SK-N-SH treated with all-trans-retinoic acid at 6 μM for 48 hours (cell line): ENCODE measurements at regions not wholly inside any gene's neighbourhood (a gene's known extent, or its start where the extent isn't known, plus 50 kb on each side); places are given as distances from the start of the nearest gene placed in this dataset.
"Not testable (repeated sequence)": the region's sequence is repeated elsewhere in the genome, so short reads cannot be mapped to it uniquely, and the experiment has no call there.

ENCODE experiments used
- ATAC-seq: fragments of 200-7000 bp; cut with Tn5 transposase; 3 replicates; pipeline ENCODE4 v1.9.1; 2020; ENCODE audit warnings: mild to moderate bottlenecking, moderate library complexity
- ARNTL ChIP-seq: fragments of 450-650 bp; formaldehyde crosslinking; IDR thresholded peaks from 2 replicates; pipeline ENCODE4 v1.5.0; 2020; ENCODE audit warnings: low read depth, mild to moderate bottlenecking, moderate library complexity, borderline replicate concordance
- ESRRG ChIP-seq: fragments of 250-450 bp; sonication (Bioruptor Pico); IDR thresholded peaks from 2 replicates; pipeline ENCODE4 v1.6.1; 2021; ENCODE audit warnings: mild to moderate bottlenecking
- GLIS3 ChIP-seq: fragments of 250-450 bp; sonication (Bioruptor Pico); IDR thresholded peaks from 2 replicates; pipeline ENCODE4 v1.5.0; 2020; ENCODE audit warnings: mild to moderate bottlenecking, moderate library complexity
- ISL1 ChIP-seq: fragments of 250-450 bp; sonication (Bioruptor Pico); IDR thresholded peaks from 2 replicates; pipeline ENCODE4 v2.1.2; 2022; ENCODE audit warnings: mild to moderate bottlenecking, moderate library complexity
- OSR1 ChIP-seq: fragments of 250-450 bp; sonication (Bioruptor Pico); IDR thresholded peaks from 2 replicates; pipeline ENCODE4 v1.8.0; 2022; ENCODE audit warnings: moderate library complexity, mild to moderate bottlenecking, inconsistent platforms
- RARB ChIP-seq: fragments of 250-450 bp; sonication (Bioruptor Pico); IDR thresholded peaks from 2 replicates; pipeline ENCODE4 v1.8.0; 2021; ENCODE audit warnings: mild to moderate bottlenecking, moderate library complexity
- SNAI2 ChIP-seq: fragments of 250-450 bp; sonication (Bioruptor Pico); IDR thresholded peaks from 2 replicates; pipeline ENCODE4 v1.5.0; 2020; ENCODE audit warnings: mild to moderate bottlenecking, moderate library complexity
- TCF4 ChIP-seq: fragments of 250-450 bp; sonication (Bioruptor Pico); IDR thresholded peaks from 2 replicates; pipeline ENCODE4 v1.8.0; 2021; ENCODE audit warnings: mild to moderate bottlenecking, moderate library complexity, borderline replicate concordance
- TOX ChIP-seq: fragments of 250-450 bp; sonication (Bioruptor Pico); IDR thresholded peaks from 2 replicates; pipeline ENCODE4 v1.8.0; 2021; ENCODE audit warnings: mild to moderate bottlenecking, moderate library complexity, borderline replicate concordance
- ZC3H10 ChIP-seq: fragments of 250-450 bp; sonication (Bioruptor Pico); IDR thresholded peaks from 2 replicates; pipeline ENCODE4 v1.5.1; 2021; ENCODE audit warnings: mild to moderate bottlenecking, moderate library complexity
- ZFP3 ChIP-seq: fragments of 250-450 bp; sonication (Bioruptor Pico); IDR thresholded peaks from 2 replicates; pipeline ENCODE4 v1.5.0; 2020; ENCODE audit warnings: mild to moderate bottlenecking, moderate library complexity
- ZFP30 ChIP-seq: fragments of 450-650 bp; formaldehyde crosslinking; IDR thresholded peaks from 2 replicates; pipeline ENCODE4 v1.5.0; 2022; ENCODE audit warnings: mild to moderate bottlenecking, moderate library complexity
- ZNF565 ChIP-seq: fragments of 450-650 bp; formaldehyde crosslinking; conservative IDR thresholded peaks from 2 replicates; pipeline ENCODE4 v1.5.0; 2020; ENCODE audit warnings: low read depth, mild to moderate bottlenecking, moderate library complexity
- ZNF70 ChIP-seq: fragments of 450-650 bp; formaldehyde crosslinking; IDR thresholded peaks from 2 replicates; pipeline ENCODE4 v1.5.0; 2020; ENCODE audit warnings: mild to moderate bottlenecking, moderate library complexity
- TF ChIP-seq, protein P1 (sequence below): fragments of 250-450 bp; sonication (Bioruptor Pico); IDR thresholded peaks from 2 replicates; pipeline ENCODE4 v1.5.0; 2020; ENCODE audit warnings: mild to moderate bottlenecking, moderate library complexity
- TF ChIP-seq, protein P2 (sequence below): fragments of 250-450 bp; sonication (Bioruptor Pico); IDR thresholded peaks from 2 replicates; pipeline ENCODE4 v1.8.0; 2021; ENCODE audit warnings: low read depth, mild to moderate bottlenecking, moderate library complexity, borderline replicate concordance
- TF ChIP-seq, protein P3 (sequence below): fragments of 250-450 bp; sonication (Bioruptor Pico); IDR thresholded peaks from 2 replicates; pipeline ENCODE4 v1.5.1; 2020; ENCODE audit warnings: low read depth, mild to moderate bottlenecking, moderate library complexity
- TF ChIP-seq, protein P4 (sequence below): fragments of 250-450 bp; sonication (Bioruptor Pico); IDR thresholded peaks from 2 replicates; pipeline ENCODE4 v1.8.0; 2020; ENCODE audit warnings: mild to moderate bottlenecking, moderate library complexity, borderline replicate concordance
- TF ChIP-seq, protein P5 (sequence below): fragments of 250-450 bp; sonication (Bioruptor Pico); IDR thresholded peaks from 2 replicates; pipeline ENCODE4 v1.5.1; 2021; ENCODE audit warnings: mild to moderate bottlenecking, moderate library complexity

DNA sequence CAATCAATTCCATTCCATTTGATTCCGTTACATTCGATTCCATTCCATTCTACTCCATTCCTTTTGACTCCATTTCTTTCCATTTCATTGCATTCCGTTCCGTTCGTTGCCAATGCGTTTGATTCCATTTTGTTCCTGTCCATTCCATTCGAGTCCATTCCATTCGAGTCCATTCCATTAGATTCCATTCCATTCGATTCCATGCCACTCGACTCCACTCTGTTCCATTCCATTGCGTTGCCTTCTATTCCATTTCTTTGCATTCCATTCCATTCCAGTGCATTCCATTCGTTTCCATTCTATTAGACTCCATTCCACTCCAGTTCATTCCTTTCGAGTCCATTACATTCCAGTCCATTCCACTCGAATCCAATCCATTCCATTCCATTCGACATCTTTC, 2587.5 kb upstream of the TPTE start:
- TF ChIP-seq ZNF70 (CRISPR knock-in tag): no peak
- TF ChIP-seq RARB (CRISPR knock-in tag): no peak
- TF ChIP-seq ZFP3: no peak
- no peak for TF ChIP-seq ESRRG (CRISPR knock-in tag)
- TF ChIP-seq OSR1 (CRISPR knock-in tag): no peak
- TF ChIP-seq, protein P1, sequence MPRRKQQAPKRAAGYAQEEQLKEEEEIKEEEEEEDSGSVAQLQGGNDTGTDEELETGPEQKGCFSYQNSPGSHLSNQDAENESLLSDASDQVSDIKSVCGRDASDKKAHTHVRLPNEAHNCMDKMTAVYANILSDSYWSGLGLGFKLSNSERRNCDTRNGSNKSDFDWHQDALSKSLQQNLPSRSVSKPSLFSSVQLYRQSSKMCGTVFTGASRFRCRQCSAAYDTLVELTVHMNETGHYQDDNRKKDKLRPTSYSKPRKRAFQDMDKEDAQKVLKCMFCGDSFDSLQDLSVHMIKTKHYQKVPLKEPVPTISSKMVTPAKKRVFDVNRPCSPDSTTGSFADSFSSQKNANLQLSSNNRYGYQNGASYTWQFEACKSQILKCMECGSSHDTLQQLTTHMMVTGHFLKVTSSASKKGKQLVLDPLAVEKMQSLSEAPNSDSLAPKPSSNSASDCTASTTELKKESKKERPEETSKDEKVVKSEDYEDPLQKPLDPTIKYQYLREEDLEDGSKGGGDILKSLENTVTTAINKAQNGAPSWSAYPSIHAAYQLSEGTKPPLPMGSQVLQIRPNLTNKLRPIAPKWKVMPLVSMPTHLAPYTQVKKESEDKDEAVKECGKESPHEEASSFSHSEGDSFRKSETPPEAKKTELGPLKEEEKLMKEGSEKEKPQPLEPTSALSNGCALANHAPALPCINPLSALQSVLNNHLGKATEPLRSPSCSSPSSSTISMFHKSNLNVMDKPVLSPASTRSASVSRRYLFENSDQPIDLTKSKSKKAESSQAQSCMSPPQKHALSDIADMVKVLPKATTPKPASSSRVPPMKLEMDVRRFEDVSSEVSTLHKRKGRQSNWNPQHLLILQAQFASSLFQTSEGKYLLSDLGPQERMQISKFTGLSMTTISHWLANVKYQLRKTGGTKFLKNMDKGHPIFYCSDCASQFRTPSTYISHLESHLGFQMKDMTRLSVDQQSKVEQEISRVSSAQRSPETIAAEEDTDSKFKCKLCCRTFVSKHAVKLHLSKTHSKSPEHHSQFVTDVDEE (CRISPR knock-in tag): no peak
- TF ChIP-seq ARNTL: no peak
- TF ChIP-seq TCF4 (CRISPR knock-in tag): no peak
- TF ChIP-seq ISL1 (CRISPR knock-in tag): no peak
- no peak for TF ChIP-seq TOX
- no peak for TF ChIP-seq ZFP30 (CRISPR knock-in tag)
- TF ChIP-seq, protein P2, sequence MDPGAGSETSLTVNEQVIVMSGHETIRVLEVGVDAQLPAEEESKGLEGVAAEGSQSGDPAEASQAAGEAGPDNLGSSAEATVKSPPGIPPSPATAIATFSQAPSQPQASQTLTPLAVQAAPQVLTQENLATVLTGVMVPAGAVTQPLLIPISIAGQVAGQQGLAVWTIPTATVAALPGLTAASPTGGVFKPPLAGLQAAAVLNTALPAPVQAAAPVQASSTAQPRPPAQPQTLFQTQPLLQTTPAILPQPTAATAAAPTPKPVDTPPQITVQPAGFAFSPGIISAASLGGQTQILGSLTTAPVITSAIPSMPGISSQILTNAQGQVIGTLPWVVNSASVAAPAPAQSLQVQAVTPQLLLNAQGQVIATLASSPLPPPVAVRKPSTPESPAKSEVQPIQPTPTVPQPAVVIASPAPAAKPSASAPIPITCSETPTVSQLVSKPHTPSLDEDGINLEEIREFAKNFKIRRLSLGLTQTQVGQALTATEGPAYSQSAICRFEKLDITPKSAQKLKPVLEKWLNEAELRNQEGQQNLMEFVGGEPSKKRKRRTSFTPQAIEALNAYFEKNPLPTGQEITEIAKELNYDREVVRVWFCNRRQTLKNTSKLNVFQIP (CRISPR knock-in tag): no peak
- no peak for TF ChIP-seq GLIS3 (CRISPR knock-in tag)
- TF ChIP-seq ZC3H10: no peak
- TF ChIP-seq, protein P3, sequence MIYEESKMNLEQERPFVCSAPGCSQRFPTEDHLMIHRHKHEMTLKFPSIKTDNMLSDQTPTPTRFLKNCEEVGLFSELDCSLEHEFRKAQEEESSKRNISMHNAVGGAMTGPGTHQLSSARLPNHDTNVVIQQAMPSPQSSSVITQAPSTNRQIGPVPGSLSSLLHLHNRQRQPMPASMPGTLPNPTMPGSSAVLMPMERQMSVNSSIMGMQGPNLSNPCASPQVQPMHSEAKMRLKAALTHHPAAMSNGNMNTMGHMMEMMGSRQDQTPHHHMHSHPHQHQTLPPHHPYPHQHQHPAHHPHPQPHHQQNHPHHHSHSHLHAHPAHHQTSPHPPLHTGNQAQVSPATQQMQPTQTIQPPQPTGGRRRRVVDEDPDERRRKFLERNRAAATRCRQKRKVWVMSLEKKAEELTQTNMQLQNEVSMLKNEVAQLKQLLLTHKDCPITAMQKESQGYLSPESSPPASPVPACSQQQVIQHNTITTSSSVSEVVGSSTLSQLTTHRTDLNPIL (CRISPR knock-in tag): no peak
- TF ChIP-seq, protein P4, sequence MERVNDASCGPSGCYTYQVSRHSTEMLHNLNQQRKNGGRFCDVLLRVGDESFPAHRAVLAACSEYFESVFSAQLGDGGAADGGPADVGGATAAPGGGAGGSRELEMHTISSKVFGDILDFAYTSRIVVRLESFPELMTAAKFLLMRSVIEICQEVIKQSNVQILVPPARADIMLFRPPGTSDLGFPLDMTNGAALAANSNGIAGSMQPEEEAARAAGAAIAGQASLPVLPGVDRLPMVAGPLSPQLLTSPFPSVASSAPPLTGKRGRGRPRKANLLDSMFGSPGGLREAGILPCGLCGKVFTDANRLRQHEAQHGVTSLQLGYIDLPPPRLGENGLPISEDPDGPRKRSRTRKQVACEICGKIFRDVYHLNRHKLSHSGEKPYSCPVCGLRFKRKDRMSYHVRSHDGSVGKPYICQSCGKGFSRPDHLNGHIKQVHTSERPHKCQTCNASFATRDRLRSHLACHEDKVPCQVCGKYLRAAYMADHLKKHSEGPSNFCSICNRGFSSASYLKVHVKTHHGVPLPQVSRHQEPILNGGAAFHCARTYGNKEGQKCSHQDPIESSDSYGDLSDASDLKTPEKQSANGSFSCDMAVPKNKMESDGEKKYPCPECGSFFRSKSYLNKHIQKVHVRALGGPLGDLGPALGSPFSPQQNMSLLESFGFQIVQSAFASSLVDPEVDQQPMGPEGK (CRISPR knock-in tag): no peak
- no peak for TF ChIP-seq SNAI2 (CRISPR knock-in tag)
- TF ChIP-seq, protein P5, sequence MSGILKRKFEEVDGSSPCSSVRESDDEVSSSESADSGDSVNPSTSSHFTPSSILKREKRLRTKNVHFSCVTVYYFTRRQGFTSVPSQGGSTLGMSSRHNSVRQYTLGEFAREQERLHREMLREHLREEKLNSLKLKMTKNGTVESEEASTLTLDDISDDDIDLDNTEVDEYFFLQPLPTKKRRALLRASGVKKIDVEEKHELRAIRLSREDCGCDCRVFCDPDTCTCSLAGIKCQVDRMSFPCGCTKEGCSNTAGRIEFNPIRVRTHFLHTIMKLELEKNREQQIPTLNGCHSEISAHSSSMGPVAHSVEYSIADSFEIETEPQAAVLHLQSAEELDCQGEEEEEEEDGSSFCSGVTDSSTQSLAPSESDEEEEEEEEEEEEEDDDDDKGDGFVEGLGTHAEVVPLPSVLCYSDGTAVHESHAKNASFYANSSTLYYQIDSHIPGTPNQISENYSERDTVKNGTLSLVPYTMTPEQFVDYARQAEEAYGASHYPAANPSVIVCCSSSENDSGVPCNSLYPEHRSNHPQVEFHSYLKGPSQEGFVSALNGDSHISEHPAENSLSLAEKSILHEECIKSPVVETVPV (CRISPR knock-in tag): no peak
- no peak for TF ChIP-seq ZNF565 (CRISPR knock-in tag)
- ATAC-seq: no peak

DNA sequence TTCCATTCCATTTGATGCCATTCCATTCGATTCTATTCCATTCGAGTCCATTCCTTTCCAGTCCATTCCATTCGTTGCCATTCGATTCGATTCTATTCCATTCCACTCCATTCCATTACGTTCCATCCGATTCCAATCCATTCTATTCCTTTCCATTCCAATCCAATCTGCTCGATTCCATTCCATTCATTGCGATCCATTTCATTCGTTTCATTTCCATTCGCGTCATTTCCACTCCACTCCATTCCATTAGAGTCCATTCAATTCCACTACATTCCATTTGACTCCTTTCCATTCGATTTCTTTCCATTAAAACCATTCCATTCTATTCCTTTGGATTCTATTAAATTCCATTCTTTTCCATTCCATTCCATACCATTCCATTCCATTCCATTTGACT, 2584.1 kb upstream of the TPTE start:
- ATAC-seq: not testable (repeated sequence)

DNA sequence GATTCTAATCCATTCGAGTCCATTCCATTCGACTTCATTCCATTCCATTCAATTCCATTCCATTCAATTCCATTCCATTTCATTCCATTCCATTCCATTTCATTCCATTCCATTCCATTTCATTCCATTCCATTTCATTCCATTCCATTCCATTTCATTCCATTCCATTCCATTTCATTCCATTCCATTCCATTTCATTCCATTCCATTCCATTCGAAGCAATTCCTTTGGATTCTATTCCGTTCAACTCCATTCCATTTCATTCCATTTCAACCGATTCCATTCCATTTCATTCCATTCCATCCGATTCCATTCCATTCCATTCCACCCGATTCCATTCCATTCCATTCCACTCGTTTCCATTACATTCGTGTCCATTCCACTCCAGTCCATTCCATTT, 2583.2 kb upstream of the TPTE start:
- not testable (repeated sequence) for ATAC-seq

DNA sequence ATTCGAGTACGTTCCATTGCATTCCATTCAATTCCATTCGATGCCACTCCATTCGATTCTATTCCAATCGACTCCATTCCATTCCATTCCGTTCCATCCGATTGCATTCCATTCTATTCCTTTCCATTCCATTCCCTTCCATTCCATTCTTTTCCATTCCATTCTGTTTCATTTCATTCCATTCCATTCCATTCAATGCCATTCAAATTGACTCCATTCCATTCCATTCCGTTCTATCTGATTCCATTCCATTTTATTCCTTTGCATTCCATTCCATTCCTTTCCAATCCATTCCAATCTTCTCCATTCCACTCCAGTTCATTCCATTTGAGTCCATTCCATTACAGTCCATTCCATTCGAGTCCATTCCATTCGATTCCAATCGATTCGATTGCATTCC, 2580.0 kb upstream of the TPTE start:
- not testable (repeated sequence) for ATAC-seq

DNA sequence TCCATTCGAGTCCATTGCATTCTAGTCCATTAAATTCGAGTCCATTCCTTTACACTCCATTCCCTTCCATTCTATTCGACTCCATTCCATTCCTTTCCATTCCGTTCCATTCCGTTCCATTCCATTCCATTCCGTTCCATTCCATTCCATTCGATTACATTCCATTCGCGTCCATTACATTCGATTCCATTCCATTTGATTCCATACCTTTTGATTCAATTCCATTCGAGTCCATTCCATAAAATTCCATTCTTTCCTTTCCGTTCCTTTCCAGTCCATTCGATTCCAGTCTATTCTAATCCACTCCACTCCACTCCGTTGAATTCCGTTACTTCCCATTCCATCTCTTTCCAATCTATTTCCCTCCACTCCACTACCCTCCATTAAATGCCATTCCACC, 2579.2 kb upstream of the TPTE start:
- ATAC-seq: not testable (repeated sequence)

DNA sequence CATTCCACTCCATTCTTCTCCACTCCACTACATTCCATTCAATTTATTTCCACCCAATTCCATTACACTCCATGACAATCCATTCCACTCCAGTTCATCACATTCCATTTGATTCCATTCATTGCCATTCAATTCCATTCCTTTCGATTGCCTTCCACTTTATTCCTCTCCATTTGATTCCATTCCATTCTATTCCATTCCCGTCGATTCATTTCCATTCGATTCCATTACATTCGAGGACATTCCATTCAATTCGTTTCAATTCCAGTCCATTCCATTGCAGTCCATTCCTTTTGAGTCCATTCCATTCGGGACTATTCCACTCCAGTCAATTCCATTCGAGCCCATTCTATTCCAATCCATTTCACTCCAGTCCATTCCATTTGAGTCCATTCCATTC, 2577.8 kb upstream of the TPTE start:
- ATAC-seq: not testable (repeated sequence)
